Chondrocyte (in vitro differentiated cells): ENCODE measurements at regions not wholly inside any gene's neighbourhood (a gene's known extent, or its start where the extent isn't known, plus 50 kb on each side); places are given as distances from the start of the nearest gene placed in this dataset.

Experiments
- DNase-seq: peaks from one replicate; pipeline ENCODE4 v3.0.0; 2021; ENCODE audit warnings: mixed read lengths, low spot score
- H3K27ac Mint-ChIP-seq: one replicate; pipeline ENCODE4 v1.8.0; 2021; ENCODE audit warnings: mild to moderate bottlenecking, moderate library complexity, mixed read lengths; ENCODE audit not compliant: unreplicated experiment
- H3K27me3 Mint-ChIP-seq: 2 replicates; pipeline ENCODE4 v1.8.0; 2021; ENCODE audit warnings: low read depth, mixed read lengths
- H3K36me3 Mint-ChIP-seq: 2 replicates; pipeline ENCODE4 v1.8.0; 2021; ENCODE audit warnings: low read depth, mixed read lengths
- H3K4me1 Mint-ChIP-seq: 2 replicates; pipeline ENCODE4 v1.8.0; 2021; ENCODE audit warnings: low read depth, mild to moderate bottlenecking, mixed read lengths
- H3K4me3 Mint-ChIP-seq: one replicate; pipeline ENCODE4 v1.8.0; 2021; ENCODE audit warnings: mild to moderate bottlenecking, moderate library complexity, mixed read lengths; ENCODE audit not compliant: unreplicated experiment
- H3K9me3 Mint-ChIP-seq: 2 replicates; pipeline ENCODE4 v1.8.0; 2021; ENCODE audit warnings: low read depth, mixed read lengths
- TF ChIP-seq, protein P1 (sequence below): fragments of 200-600 bp; sonication (generic); IDR thresholded peaks from 2 replicates; pipeline ENCODE4 v1.5.0; 2021; ENCODE audit warnings: antibody characterized with exemption, mild to moderate bottlenecking, moderate library complexity

GRCh38 chr5:67720162-67720772 is 495.3 kb upstream of the PIK3R1 start:
- Mint-ChIP-seq H3K4me3 (no peak overlapping the region), H3K36me3 (no peaks in the 10 kb centered on the region), H3K4me1 (peaks cover 13% of the 10 kb centered on the region), H3K27me3 (no peaks in the 10 kb centered on the region), H3K9me3 (no peaks in the 10 kb centered on the region), H3K27ac (no peak overlapping the region)
- TF ChIP-seq, protein P1, sequence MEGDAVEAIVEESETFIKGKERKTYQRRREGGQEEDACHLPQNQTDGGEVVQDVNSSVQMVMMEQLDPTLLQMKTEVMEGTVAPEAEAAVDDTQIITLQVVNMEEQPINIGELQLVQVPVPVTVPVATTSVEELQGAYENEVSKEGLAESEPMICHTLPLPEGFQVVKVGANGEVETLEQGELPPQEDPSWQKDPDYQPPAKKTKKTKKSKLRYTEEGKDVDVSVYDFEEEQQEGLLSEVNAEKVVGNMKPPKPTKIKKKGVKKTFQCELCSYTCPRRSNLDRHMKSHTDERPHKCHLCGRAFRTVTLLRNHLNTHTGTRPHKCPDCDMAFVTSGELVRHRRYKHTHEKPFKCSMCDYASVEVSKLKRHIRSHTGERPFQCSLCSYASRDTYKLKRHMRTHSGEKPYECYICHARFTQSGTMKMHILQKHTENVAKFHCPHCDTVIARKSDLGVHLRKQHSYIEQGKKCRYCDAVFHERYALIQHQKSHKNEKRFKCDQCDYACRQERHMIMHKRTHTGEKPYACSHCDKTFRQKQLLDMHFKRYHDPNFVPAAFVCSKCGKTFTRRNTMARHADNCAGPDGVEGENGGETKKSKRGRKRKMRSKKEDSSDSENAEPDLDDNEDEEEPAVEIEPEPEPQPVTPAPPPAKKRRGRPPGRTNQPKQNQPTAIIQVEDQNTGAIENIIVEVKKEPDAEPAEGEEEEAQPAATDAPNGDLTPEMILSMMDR: no peak
- DNase-seq: no peak

GRCh38 chr5:67702008-67702407 is 505.4 kb upstream of the CD180 start:
- DNase-seq: no peak
- Mint-ChIP-seq H3K4me3 (no peak overlapping the region), H3K36me3 (peaks cover 14% of the 10 kb centered on the region), H3K27me3 (no peaks in the 10 kb centered on the region), H3K4me1 (no peaks in the 10 kb centered on the region), H3K9me3 (peaks cover 44% of the 10 kb centered on the region), H3K27ac (no peak overlapping the region)
- TF ChIP-seq, protein P1: no peak

DNA sequence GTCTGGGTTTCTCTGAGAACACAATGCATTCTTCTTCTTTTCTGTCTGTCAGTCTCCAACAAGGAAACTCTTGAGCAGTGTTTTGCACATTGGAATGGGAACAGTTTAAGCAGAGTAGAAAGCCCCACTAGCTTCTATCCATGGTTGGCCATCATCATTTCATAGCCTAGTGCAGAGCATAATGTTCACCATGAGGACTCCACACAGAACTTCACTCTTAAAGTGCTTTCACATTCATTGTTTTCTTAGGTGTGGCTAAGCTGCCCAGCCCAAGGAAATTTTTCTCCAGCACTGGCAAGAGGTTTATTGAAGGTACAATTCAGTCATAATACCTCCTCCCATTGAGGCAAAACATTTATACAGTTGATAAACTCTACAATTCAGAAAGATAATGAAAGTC is 503.0 kb upstream of the CD180 start:
- Mint-ChIP-seq H3K36me3 (peaks cover 8% of the 10 kb centered on the region), H3K9me3 (peaks cover 28% of the 10 kb centered on the region), H3K27me3 (no peaks in the 10 kb centered on the region), H3K4me3 (no peak overlapping the region), H3K27ac (no peak overlapping the region), H3K4me1 (no peaks in the 10 kb centered on the region)
- DNase-seq: no peak
- TF ChIP-seq, protein P1: no peak

- Mint-ChIP-seq H3K4me3 (no peak overlapping the region), H3K27ac (no peak overlapping the region), H3K9me3 (peaks cover 14% of the 10 kb centered on the region), H3K27me3 (no peaks in the 10 kb centered on the region), H3K4me1 (peaks cover 7% of the 10 kb centered on the region), H3K36me3 (no peaks in the 10 kb centered on the region)
- TF ChIP-seq, protein P1: no peak
- no peak for DNase-seq
These were observed 499.8 kb upstream of the CD180 start for GRCh38 chr5:67696446-67696845.

DNA sequence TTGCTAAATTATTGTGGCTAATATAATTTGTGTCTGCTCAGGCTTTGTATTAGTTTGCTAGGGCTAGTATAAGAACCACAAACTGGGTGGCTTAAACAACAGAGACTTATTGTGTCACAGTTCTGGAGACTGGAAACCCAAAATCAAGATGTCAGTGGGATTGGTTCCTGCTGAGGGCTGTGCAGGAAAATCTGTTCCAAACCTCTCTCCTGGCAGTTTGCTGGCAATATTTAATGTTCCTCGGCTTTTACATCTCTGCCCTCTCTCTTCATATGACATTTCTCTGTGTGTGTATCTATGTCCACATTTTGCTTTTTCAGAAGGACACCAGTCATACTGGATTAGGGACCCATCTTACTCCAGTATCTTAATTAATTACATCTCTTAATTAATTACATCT is 498.8 kb upstream of the CD180 start:
- DNase-seq: no peak
- TF ChIP-seq, protein P1: no peak
- Mint-ChIP-seq H3K36me3 (no peaks in the 10 kb centered on the region), H3K27me3 (no peaks in the 10 kb centered on the region), H3K9me3 (peaks cover 12% of the 10 kb centered on the region), H3K4me3 (no peak overlapping the region), H3K27ac (no peak overlapping the region), H3K4me1 (peaks cover 7% of the 10 kb centered on the region)
